Upper lobe of left lung (tissue), 4 donors: ENCODE measurements at regions not wholly inside any gene's neighbourhood (a gene's known extent, or its start where the extent isn't known, plus 50 kb on each side); places are given as distances from the start of the nearest gene placed in this dataset.

Experiments used
- CTCF ChIP-seq, 6 experiments: fragments of 450-650 bp in 4 of 6; fragments of 200-600 bp in 2 of 6; sonication (generic) in 2 of 6; IDR thresholded peaks; one replicate each; pipeline ENCODE4 v1.5.1; 2016 to 2019; ENCODE audit warnings: antibody characterized with exemption in 6 of 6
- POLR2A ChIP-seq, 4 donors: fragments of 450-650 bp; IDR thresholded peaks; one replicate each; pipeline ENCODE4 v1.5.1; 2016 to 2017; ENCODE audit warnings: antibody characterized with exemption in 4 of 4, mild to moderate bottlenecking in 2 of 4

GRCh38 chr2:116680256-116680936 is 1134.1 kb upstream of the DDX18 start:
- TF ChIP-seq CTCF (IDR thresholded peaks at IDR 0.05) (no peak), POLR2A (IDR thresholded peaks at IDR 0.05) (no peak)
